ENCODE measurements at regions not wholly inside any gene's neighbourhood (a gene's known extent, or its start where the extent isn't known, plus 50 kb on each side); places are given as distances from the start of the nearest gene placed in this dataset.

DNA sequence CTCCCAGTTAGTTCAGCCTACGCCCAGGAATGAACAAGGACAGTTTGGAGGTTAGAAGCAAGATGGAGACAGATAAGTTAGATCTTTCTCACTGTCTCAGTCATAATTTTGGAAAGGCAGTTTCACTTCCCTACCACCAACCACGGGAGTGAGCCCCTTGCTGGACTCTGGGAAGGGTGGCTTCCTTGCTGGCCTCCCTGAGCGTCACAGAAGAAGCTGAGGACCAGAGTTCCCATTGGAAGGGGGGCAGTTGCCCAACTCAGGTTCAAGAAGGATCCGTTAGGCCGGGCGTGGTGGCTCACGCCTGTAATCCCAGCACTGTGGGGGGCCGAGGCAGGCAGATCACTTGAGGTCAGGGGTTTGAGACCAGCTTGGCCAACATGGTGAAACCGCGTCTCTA is 106.2 kb upstream of the MAX start:
- TF ChIP-seq EZH2 (IDR thresholded peaks at IDR 0.05; ENCODE audit: low read length, unreplicated experiment) (no peak), EZH2phosphoT487 (IDR thresholded peaks at IDR 0.05; ENCODE audit: borderline replicate concordance, low read length) (no peak), CTCF (conservative IDR thresholded peaks at IDR 0.05; ENCODE audit: low read depth, low read length) (no peak)

DNA sequence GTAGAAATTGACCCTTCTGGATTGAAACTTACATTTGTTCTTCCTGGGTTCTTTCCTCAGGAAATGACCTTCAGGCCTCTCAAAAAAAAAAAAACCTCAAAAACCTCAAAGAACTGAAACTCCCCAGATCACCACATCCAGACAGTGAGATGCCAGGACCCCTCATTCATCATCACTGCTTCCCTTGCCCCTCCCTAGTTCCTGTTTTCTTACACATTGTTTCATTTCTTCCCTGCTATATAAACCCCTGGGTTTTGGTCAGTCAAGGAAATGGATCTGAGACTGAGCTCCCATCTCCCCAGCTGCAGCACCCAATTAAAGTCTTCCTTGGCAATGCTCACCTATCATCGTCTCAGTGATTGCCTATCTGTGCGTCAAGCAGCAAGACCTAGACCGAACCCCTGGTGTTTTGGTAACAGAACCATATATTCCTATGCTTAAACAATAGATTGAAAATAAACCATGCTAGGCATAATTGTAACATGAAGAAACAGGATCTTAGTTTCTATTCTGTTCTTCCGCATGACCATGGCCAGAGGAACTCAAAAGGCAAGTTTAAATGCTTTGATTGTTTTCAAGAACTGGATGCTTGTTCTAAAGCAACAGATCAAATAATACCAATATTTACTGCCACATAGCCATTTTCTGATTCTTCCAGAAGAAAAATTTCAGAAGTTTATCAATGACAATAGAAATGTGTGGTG is 108.0 kb upstream of the MAX start:
- no peaks in the 10 kb centered on the region for H3K36me3 ChIP-seq (ENCODE audit: low read depth, low read length)
- TSS peak; percentile 87 for BruUV-seq (replicated peaks)
- ChIA-PET CTCF (no interaction called here), POLR2A (ENCODE audit: unreplicated experiment) (no interaction called here)
- no peaks in the 10 kb centered on the region for H3K27me3 ChIP-seq (ENCODE audit: low read length)
- peaks cover 42% of the 10 kb centered on the region for H3K4me1 ChIP-seq (ENCODE audit: insufficient read depth, low read length)
- H3K4me3 ChIP-seq (ENCODE audit: low read length): peak overlapping the region; percentile 0; the same call in 1 of the 2 replicates
- no peaks in the 10 kb centered on the region for H4K20me1 ChIP-seq (ENCODE audit: low read length)
- H3K9me2 ChIP-seq (replicated peaks; ENCODE audit: low read length): no peaks in the 10 kb centered on the region
- H3K9me3 ChIP-seq (ENCODE audit: low read length): no peaks in the 10 kb centered on the region
- H3K27ac ChIP-seq (ENCODE audit: low read length): peak overlapping the region; percentile 51
- no peak for TF ChIP-seq EZH2 (IDR thresholded peaks at IDR 0.05; ENCODE audit: low read length, unreplicated experiment)
- TF ChIP-seq CTCF (conservative IDR thresholded peaks at IDR 0.05; ENCODE audit: low read depth, low read length): no peak
- TF ChIP-seq EZH2phosphoT487 (IDR thresholded peaks at IDR 0.05; ENCODE audit: borderline replicate concordance, low read length): no peak
- H2AFZ ChIP-seq (ENCODE audit: low read length): peak overlapping the region; percentile 10; the same call in 1 of the 2 replicates
- DNase-seq (peak; percentile 41), ATAC-seq (no peak)
- no peaks in the 10 kb centered on the region for H3F3A ChIP-seq (ENCODE audit: low read length, unreplicated experiment)
- intact Hi-C loops (cut with micrococcal nuclease): loop anchor here (2.0 to 5.0 kb wide), 3 partner anchors 25 to 622 kb away; no protein-coding TSS in a partner anchor
- H3K79me2 ChIP-seq (ENCODE audit: low read length): no peaks in the 10 kb centered on the region
- peak overlapping the region; percentile 41 for H3K4me2 ChIP-seq (ENCODE audit: low read length)
- 0 out of 2 replicates have a peak overlapping the region, but pooled peaks have one; percentile 23 for H3K9ac ChIP-seq (ENCODE audit: low read length)

More for the DNA sequence above, 106.2 kb upstream of the MAX start:
- Histone ChIP-seq H3K9me2 (replicated peaks; ENCODE audit: low read length) (no peaks in the 10 kb centered on the region), H3K36me3 (ENCODE audit: low read depth, low read length) (no peaks in the 10 kb centered on the region), H4K20me1 (ENCODE audit: low read length) (no peaks in the 10 kb centered on the region), H3K27me3 (ENCODE audit: low read length) (no peaks in the 10 kb centered on the region), H3K9me3 (ENCODE audit: low read length) (no peaks in the 10 kb centered on the region), H3K4me3 (ENCODE audit: low read length) (no peak overlapping the region), H3K79me2 (ENCODE audit: low read length) (no peaks in the 10 kb centered on the region), H2AFZ (ENCODE audit: low read length) (no peak overlapping the region), H3F3A (ENCODE audit: low read length, unreplicated experiment) (no peaks in the 10 kb centered on the region), H3K4me1 (ENCODE audit: insufficient read depth, low read length) (peaks cover 44% of the 10 kb centered on the region), H3K27ac (ENCODE audit: low read length) (no peak overlapping the region), H3K9ac (ENCODE audit: low read length) (no peak overlapping the region), H3K4me2 (ENCODE audit: low read length) (no peak overlapping the region)
- ATAC-seq (no peak), DNase-seq (no peak)
- intact Hi-C loops (cut with micrococcal nuclease): no loop called here
- ChIA-PET CTCF (no interaction called here), POLR2A (ENCODE audit: unreplicated experiment) (no interaction called here)
- no TSS peak for BruUV-seq (replicated peaks)

DNA sequence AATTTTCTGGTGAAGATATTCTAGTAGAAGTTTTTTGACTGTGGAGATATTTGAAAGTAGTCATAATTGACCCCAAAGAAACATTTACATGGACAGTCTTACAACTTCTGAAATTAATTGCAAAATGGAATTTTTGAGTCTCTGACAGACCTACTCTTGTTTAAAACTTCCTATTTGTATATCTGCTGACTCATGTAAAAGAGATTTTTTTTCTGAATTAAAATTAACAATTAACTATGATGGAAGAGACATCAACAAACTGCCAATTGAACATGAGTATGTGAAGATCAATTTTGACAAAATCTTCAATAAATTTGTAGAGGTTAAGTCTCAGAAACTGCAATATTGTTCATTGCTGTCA is 108.5 kb upstream of the MAX start:
- H3K4me1 ChIP-seq (ENCODE audit: insufficient read depth, low read length): peaks cover 37% of the 10 kb centered on the region
- H3K27me3 ChIP-seq (ENCODE audit: low read length): no peaks in the 10 kb centered on the region
- DNase-seq (peak; percentile 15), ATAC-seq (peak; percentile 6; the same call in 1 of the 2 replicates)
- POLR2A ChIA-PET (ENCODE audit: unreplicated experiment): no interaction called here
- no peaks in the 10 kb centered on the region for H4K20me1 ChIP-seq (ENCODE audit: low read length)
- CTCF ChIA-PET: interaction anchor here (0.9 kb wide), 1 partner anchor 201 kb away, joined by 3 read pairs; no protein-coding TSS in a partner anchor
- H3K9ac ChIP-seq (ENCODE audit: low read length): peak overlapping the region; percentile 23
- no peaks in the 10 kb centered on the region for H3F3A ChIP-seq (ENCODE audit: low read length, unreplicated experiment)
- H3K36me3 ChIP-seq (ENCODE audit: low read depth, low read length): no peaks in the 10 kb centered on the region
- no peaks in the 10 kb centered on the region for H3K79me2 ChIP-seq (ENCODE audit: low read length)
- peak overlapping the region; percentile 0; the same call in 1 of the 2 replicates for H3K4me3 ChIP-seq (ENCODE audit: low read length)
- H3K9me2 ChIP-seq (replicated peaks; ENCODE audit: low read length): no peaks in the 10 kb centered on the region
- peak overlapping the region; percentile 10; the same call in 1 of the 2 replicates for H2AFZ ChIP-seq (ENCODE audit: low read length)
- no peaks in the 10 kb centered on the region for H3K9me3 ChIP-seq (ENCODE audit: low read length)
- intact Hi-C loops (cut with micrococcal nuclease): loop anchor here (1.0 to 5.0 kb wide), 4 partner anchors 26 to 621 kb away; no protein-coding TSS in a partner anchor
- H3K27ac ChIP-seq (ENCODE audit: low read length): peak overlapping the region; percentile 51
- H3K4me2 ChIP-seq (ENCODE audit: low read length): peak overlapping the region; percentile 41
- no peak for TF ChIP-seq CTCF (conservative IDR thresholded peaks at IDR 0.05; ENCODE audit: low read depth, low read length)
- no peak for TF ChIP-seq EZH2phosphoT487 (IDR thresholded peaks at IDR 0.05; ENCODE audit: borderline replicate concordance, low read length)
- TF ChIP-seq EZH2 (IDR thresholded peaks at IDR 0.05; ENCODE audit: low read length, unreplicated experiment): no peak
- BruUV-seq (replicated peaks): TSS peak; percentile 95
